Renal pelvis (tissue), 1 donor: ENCODE measurements at regions not wholly inside any gene's neighbourhood (a gene's known extent, or its start where the extent isn't known, plus 50 kb on each side); places are given as distances from the start of the nearest gene placed in this dataset.

Source experiments
- DNase-seq: peaks from one replicate; pipeline ENCODE4 v3.0.0-alpha.2; 2013

- DNase-seq, result no peak
Measured at GRCh38 chr5:164392531-164392930, 887.1 kb downstream of the MAT2B start.

- DNase-seq, result no peak
Measured at GRCh38 chr5:164394686-164395194, 889.3 kb downstream of the MAT2B start.

GRCh38 chr5:164412531-164412930 is 907.1 kb downstream of the MAT2B start:
- DNase-seq, result no peak

- DNase-seq, result no peak
Measured at GRCh38 chr5:164420161-164420560, 914.7 kb downstream of the MAT2B start.

- no peak for DNase-seq
Measured at GRCh38 chr5:164422400-164422799, 917.0 kb downstream of the MAT2B start.

GRCh38 chr5:164431634-164432304 is 926.4 kb downstream of the MAT2B start:
- DNase-seq, result no peak

- no peak for DNase-seq
Measured at GRCh38 chr5:164433106-164433870, 927.9 kb downstream of the MAT2B start.

- DNase-seq, result peak; percentile 11
Measured at GRCh38 chr5:164435576-164435975, 930.2 kb downstream of the MAT2B start.

GRCh38 chr5:164439799-164440198 is 934.4 kb downstream of the MAT2B start:
- DNase-seq, result no peak

- DNase-seq, result no peak
Measured at GRCh38 chr5:164449460-164449859, 944.0 kb downstream of the MAT2B start.

GRCh38 chr5:164466033-164466432 is 960.6 kb downstream of the MAT2B start:
- no peak for DNase-seq

- DNase-seq, result no peak
Measured at GRCh38 chr5:164470312-164470711, 964.9 kb downstream of the MAT2B start.

GRCh38 chr5:164472165-164472564 is 966.7 kb downstream of the MAT2B start:
- DNase-seq, result no peak

GRCh38 chr5:164475339-164475977 is 970.0 kb downstream of the MAT2B start:
- DNase-seq, result peak; percentile 20

- no peak for DNase-seq
Measured at GRCh38 chr5:164481270-164481669, 975.9 kb downstream of the MAT2B start.

- no peak for DNase-seq
Measured at GRCh38 chr5:164482351-164482750, 976.9 kb downstream of the MAT2B start.

- DNase-seq, result no peak
Measured at GRCh38 chr5:164484948-164485347, 979.5 kb downstream of the MAT2B start.

GRCh38 chr5:164487939-164488338 is 982.5 kb downstream of the MAT2B start:
- DNase-seq, result no peak

- DNase-seq, result peak; percentile 24
Measured at GRCh38 chr5:164497311-164498064, 992.1 kb downstream of the MAT2B start.

GRCh38 chr5:164498438-164498837 is 993.0 kb downstream of the MAT2B start:
- DNase-seq, result no peak

- no peak for DNase-seq
Measured at GRCh38 chr5:164500856-164501255, 995.4 kb downstream of the MAT2B start.

GRCh38 chr5:164501344-164501743 is 995.9 kb downstream of the MAT2B start:
- no peak for DNase-seq
